Upper lobe of left lung (tissue), 6 donors: ENCODE measurements at regions not wholly inside any gene's neighbourhood (a gene's known extent, or its start where the extent isn't known, plus 50 kb on each side); places are given as distances from the start of the nearest gene placed in this dataset.

Experiments used
- ATAC-seq, 2 donors: fragments of 200-7000 bp; cut with Tn5 transposase; one replicate each; pipeline ENCODE4 v1.9.1; 2022; ENCODE audit warnings: mild to moderate bottlenecking in 2 of 2, moderate library complexity in 2 of 2; ENCODE audit not compliant: low FRiP score in 2 of 2
- DNase-seq, 2 donors: peaks; one replicate each; pipeline ENCODE4 v3.0.0-alpha.2; 2019 to 2020
- H3K27ac ChIP-seq, 4 donors: fragments of 200-600 bp; sonication (generic); one replicate each; pipeline ENCODE4 v1.5.1; 2016 to 2019
- H3K27me3 ChIP-seq, 4 donors: fragments of 200-600 bp; sonication (generic); one replicate each; pipeline ENCODE4 v1.5.1; 2017 to 2019
- H3K36me3 ChIP-seq, 4 donors: fragments of 200-600 bp; sonication (generic); one replicate each; pipeline ENCODE4 v1.5.1; 2016 to 2019
- H3K4me1 ChIP-seq, 4 donors: fragments of 200-600 bp; sonication (generic); one replicate each; pipeline ENCODE4 v1.5.1; 2018 to 2019
- H3K4me3 ChIP-seq, 4 donors: fragments of 200-600 bp; sonication (generic); one replicate each; pipeline ENCODE4 v1.5.1; 2017 to 2019; ENCODE audit warnings: mild to moderate bottlenecking in 2 of 4, moderate library complexity in 1 of 4
- H3K9me3 ChIP-seq, 4 donors: fragments of 200-600 bp; sonication (generic); one replicate each; pipeline ENCODE4 v1.5.1; 2018 to 2019
- CTCF ChIP-seq, 6 experiments: fragments of 450-650 bp in 4 of 6; fragments of 200-600 bp in 2 of 6; sonication (generic) in 2 of 6; IDR thresholded peaks; one replicate each; pipeline ENCODE4 v1.5.1; 2016 to 2019; ENCODE audit warnings: antibody characterized with exemption in 6 of 6
- EP300 ChIP-seq, 4 donors: sonication (generic); formaldehyde crosslinking; IDR thresholded peaks; one replicate each; pipeline ENCODE4 v1.5.1; 2017; ENCODE audit warnings: antibody characterized with exemption in 4 of 4, control low read depth in 2 of 4
- POLR2A ChIP-seq, 4 donors: fragments of 450-650 bp; IDR thresholded peaks; one replicate each; pipeline ENCODE4 v1.5.1; 2016 to 2017; ENCODE audit warnings: antibody characterized with exemption in 4 of 4, mild to moderate bottlenecking in 2 of 4
- POLR2AphosphoS5 ChIP-seq, 2 donors: sonication (generic); formaldehyde crosslinking; IDR thresholded peaks; one replicate each; pipeline ENCODE4 v1.5.1; 2017; ENCODE audit warnings: antibody characterized with exemption in 2 of 2
- WGBS, 2 donors: methylation state at CpG; one replicate each; pipeline ENCODE4 v1.1.5; 2017 to 2018; 5-methylcytosine and 5-hydroxymethylcytosine counted together
- donor health status: DM: no; HTN: no; CAD: no; lungs with moderate emphysema.
- donor health status: DM: no; HTN: yes; CAD: no; lungs with severe emphysema.

- no peak overlapping the region for H3K4me3 ChIP-seq
- DNase-seq (no peak), ATAC-seq (no peak)
- no peak overlapping the region for H3K27ac ChIP-seq
- no peaks in the 10 kb centered on the region for H3K36me3 ChIP-seq
- H3K27me3 ChIP-seq = no peaks in the 10 kb centered on the region
- WGBS, 2 donors = 87 to 94% methylated on average over 8 of the region's 8 CpGs
- peaks cover 0 to 7% (median 3%) of the 10 kb centered on the region in 4 donors for H3K4me1 ChIP-seq
- TF ChIP-seq POLR2A (IDR thresholded peaks at IDR 0.05) = no peak
- no peaks in the 10 kb centered on the region for H3K9me3 ChIP-seq
Measured at GRCh38 chr20:52921340-52921739, 50.8 kb upstream of the TSHZ2 start.

- ATAC-seq (no peak), DNase-seq (no peak)
- Histone ChIP-seq H3K36me3 (no peaks in the 10 kb centered on the region), H3K27me3 (no peaks in the 10 kb centered on the region), H3K27ac (no peak overlapping the region), H3K9me3 (peaks cover 0 to 7% (median 2%) of the 10 kb centered on the region in 4 donors), H3K4me3 (no peak overlapping the region), H3K4me1 (peaks cover 0 to 7% (median 0%) of the 10 kb centered on the region in 4 donors)
- 74 to 92% methylated on average over 1 of the region's 1 CpG for WGBS, 2 donors
- TF ChIP-seq CTCF (IDR thresholded peaks at IDR 0.05) (no peak), EP300 (IDR thresholded peaks at IDR 0.05) (no peak), POLR2AphosphoS5 (IDR thresholded peaks at IDR 0.05) (no peak), POLR2A (IDR thresholded peaks at IDR 0.05) (no peak)
Measured at GRCh38 chr20:52918311-52918710, 53.8 kb upstream of the TSHZ2 start.

- H3K4me3 ChIP-seq = no peak overlapping the region
- TF ChIP-seq POLR2A (IDR thresholded peaks at IDR 0.05) (no peak), EP300 (IDR thresholded peaks at IDR 0.05) (no peak), POLR2AphosphoS5 (IDR thresholded peaks at IDR 0.05) (no peak), CTCF (IDR thresholded peaks at IDR 0.05) (no peak)
- no peaks in the 10 kb centered on the region for H3K4me1 ChIP-seq
- ATAC-seq (no peak), DNase-seq (no peak)
- H3K27me3 ChIP-seq = no peaks in the 10 kb centered on the region
- no peak overlapping the region for H3K27ac ChIP-seq
- no peaks in the 10 kb centered on the region for H3K36me3 ChIP-seq
- peaks cover 0 to 7% (median 2%) of the 10 kb centered on the region in 4 donors for H3K9me3 ChIP-seq
- WGBS, 2 donors = 90% methylated on average over 1 of the region's 1 CpG
Measured at GRCh38 chr20:52915564-52915963, 56.6 kb upstream of the TSHZ2 start.

GRCh38 chr20:52914870-52915269, 57.3 kb upstream of the TSHZ2 start:
- DNase-seq = no peak
- no peaks in the 10 kb centered on the region for H3K27me3 ChIP-seq
- H3K4me1 ChIP-seq = no peaks in the 10 kb centered on the region
- no peak for ATAC-seq
- no peak overlapping the region for H3K27ac ChIP-seq
- no peaks in the 10 kb centered on the region for H3K36me3 ChIP-seq
- TF ChIP-seq POLR2A (IDR thresholded peaks at IDR 0.05) = no peak
- no peak for TF ChIP-seq CTCF (IDR thresholded peaks at IDR 0.05)
- TF ChIP-seq EP300 (IDR thresholded peaks at IDR 0.05) = no peak
- TF ChIP-seq POLR2AphosphoS5 (IDR thresholded peaks at IDR 0.05) = no peak
- peaks cover 0 to 7% (median 2%) of the 10 kb centered on the region in 4 donors for H3K9me3 ChIP-seq
- H3K4me3 ChIP-seq = no peak overlapping the region
- WGBS, 2 donors = 77 to 78% methylated on average over 2 of the region's 2 CpGs

GRCh38 chr20:52913650-52914387, 58.3 kb upstream of the TSHZ2 start:
- peaks cover 0 to 7% (median 2%) of the 10 kb centered on the region in 4 donors for H3K9me3 ChIP-seq
- no peak for TF ChIP-seq EP300 (IDR thresholded peaks at IDR 0.05)
- no peak for TF ChIP-seq CTCF (IDR thresholded peaks at IDR 0.05)
- TF ChIP-seq POLR2AphosphoS5 (IDR thresholded peaks at IDR 0.05) = no peak
- no peak for TF ChIP-seq POLR2A (IDR thresholded peaks at IDR 0.05)
- H3K27me3 ChIP-seq = no peaks in the 10 kb centered on the region
- no peaks in the 10 kb centered on the region for H3K4me1 ChIP-seq
- 85 to 89% methylated on average over 3 of the region's 3 CpGs for WGBS, 2 donors
- H3K36me3 ChIP-seq = no peaks in the 10 kb centered on the region
- no peak overlapping the region for H3K27ac ChIP-seq
- ATAC-seq (no peak), DNase-seq (no peak)
- H3K4me3 ChIP-seq = no peak overlapping the region
